ENCODE measurements at regions not wholly inside any gene's neighbourhood (a gene's known extent, or its start where the extent isn't known, plus 50 kb on each side); places are given as distances from the start of the nearest gene placed in this dataset.

- no peak for TF ChIP-seq POLR2A (IDR thresholded peaks at IDR 0.05)
- TF ChIP-seq CTCF (IDR thresholded peaks at IDR 0.05 in 4 of 5, conservative IDR thresholded peaks at IDR 0.05 in 1 of 5): no peak
These were observed 116.8 kb upstream of the ATP1A1 start for GRCh38 chr1:116256286-116256649.
